Liver (tissue), 7 donors: ENCODE measurements at regions not wholly inside any gene's neighbourhood (a gene's known extent, or its start where the extent isn't known, plus 50 kb on each side); places are given as distances from the start of the nearest gene placed in this dataset.
"Not testable (repeated sequence)": the region's sequence is repeated elsewhere in the genome, so short reads cannot be mapped to it uniquely, and the experiment has no call there.

ENCODE experiments used
- DNase-seq: peaks from one replicate; pipeline ENCODE4 v3.0.0-alpha.2; 2017; ENCODE audit warnings: low spot score
- H3K27ac ChIP-seq, 2 donors: one replicate each; pipeline ENCODE4 v1.7.0; 2013; ENCODE audit warnings: inconsistent platforms in 2 of 2, low read length in 2 of 2, control low read depth in 1 of 2, low read depth in 1 of 2, mild to moderate bottlenecking in 1 of 2
- H3K27me3 ChIP-seq, 4 donors: one replicate each; pipeline versions ENCODE4 v1.6.1 to v1.7.0; 2013; ENCODE audit warnings: low read length in 3 of 4, inconsistent platforms in 1 of 4, mild to moderate bottlenecking in 1 of 4, moderate library complexity in 1 of 4; ENCODE audit not compliant: control insufficient read depth in 4 of 4, insufficient read depth in 4 of 4
- H3K36me3 ChIP-seq, 4 donors: one replicate each; pipeline versions ENCODE4 v1.6.1 to v1.7.0; 2013; ENCODE audit warnings: low read length in 3 of 4, mild to moderate bottlenecking in 3 of 4, low read depth in 1 of 4, moderate library complexity in 1 of 4; ENCODE audit not compliant: control insufficient read depth in 4 of 4, insufficient read depth in 3 of 4
- H3K4me1 ChIP-seq, 4 donors: one replicate each; pipeline versions ENCODE4 v1.6.1 to v1.7.0; 2013; ENCODE audit warnings: low read length in 3 of 4, mild to moderate bottlenecking in 3 of 4, moderate library complexity in 1 of 4; ENCODE audit not compliant: control insufficient read depth in 4 of 4, insufficient read depth in 4 of 4
- H3K4me3 ChIP-seq, 3 donors: one replicate each; pipeline versions ENCODE4 v1.6.1 to v1.7.0; 2013; ENCODE audit warnings: low read length in 3 of 3, control low read depth in 1 of 3, low read depth in 1 of 3, mild to moderate bottlenecking in 1 of 3
- H3K9ac ChIP-seq, 2 donors: one replicate each; pipeline ENCODE4 v1.7.0; 2013; ENCODE audit warnings: low read length in 2 of 2, mild to moderate bottlenecking in 2 of 2, moderate library complexity in 2 of 2, control low read depth in 1 of 2, low read depth in 1 of 2
- H3K9me3 ChIP-seq, 4 donors: one replicate each; pipeline versions ENCODE4 v1.6.1 to v1.7.0; 2013; ENCODE audit warnings: low read length in 3 of 4; ENCODE audit not compliant: control insufficient read depth in 4 of 4
- FOXA1 ChIP-seq: IDR thresholded peaks from 2 replicates; pipeline ENCODE4 v1.6.1; 2016; ENCODE audit warnings: antibody characterized with exemption
- GABPA ChIP-seq, 2 donors: IDR thresholded peaks in 1 of 2; conservative IDR thresholded peaks in 1 of 2; 2 replicates each; pipeline ENCODE4 v1.6.1; 2016; ENCODE audit warnings: antibody characterized with exemption in 2 of 2, mild to moderate bottlenecking in 1 of 2, moderate library complexity in 1 of 2
- NR2F2 ChIP-seq: IDR thresholded peaks from 2 replicates; pipeline ENCODE4 v1.6.1; 2016; ENCODE audit warnings: antibody characterized with exemption
- RAD21 ChIP-seq, 2 donors: IDR thresholded peaks; 2 replicates each; pipeline ENCODE4 v1.6.1; 2016; ENCODE audit warnings: antibody characterized with exemption in 2 of 2, mild to moderate bottlenecking in 2 of 2
- REST ChIP-seq: IDR thresholded peaks from 2 replicates; pipeline ENCODE4 v1.6.1; 2016; ENCODE audit warnings: antibody characterized with exemption, mild to moderate bottlenecking
- SP1 ChIP-seq: IDR thresholded peaks from 2 replicates; pipeline ENCODE4 v1.6.1; 2018; ENCODE audit warnings: antibody characterized with exemption, mild to moderate bottlenecking
- WGBS: extraction: QIAGEN DNeasy Blood & Tissue Kit; methylation state at CpG from one replicate; pipeline ENCODE4 v1.1.7; 2013; 5-methylcytosine and 5-hydroxymethylcytosine counted together
- TF ChIP-seq, protein P1 (sequence below): IDR thresholded peaks from 2 replicates; pipeline ENCODE4 v1.6.1; 2016; ENCODE audit warnings: antibody characterized with exemption
- donor health status: healthy.
- donor health status: healthy.
- donor health status: healthy.
- donor health status: healthy.

DNA sequence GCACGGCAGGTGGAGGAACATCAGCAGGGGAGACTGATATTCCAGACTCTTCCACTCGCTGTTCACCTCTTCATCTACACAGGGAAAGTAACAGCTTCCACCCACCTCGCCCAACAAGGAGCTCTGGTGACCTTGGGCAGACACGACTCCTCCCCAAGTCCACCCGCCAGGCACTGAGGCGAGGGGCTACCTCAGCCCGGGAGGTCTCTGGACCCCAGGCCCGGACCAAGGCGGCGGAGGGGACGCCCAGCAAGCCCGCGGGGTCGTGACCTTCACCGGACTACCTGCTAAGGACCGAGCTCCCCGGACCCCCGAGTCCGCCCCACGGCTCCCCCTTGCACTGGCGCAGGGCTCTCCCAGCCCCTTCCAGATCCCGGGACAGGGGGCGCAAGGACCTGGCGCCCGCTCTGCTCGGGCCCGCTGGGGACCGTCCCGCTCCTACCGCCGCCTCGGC is 70.2 kb upstream of the LPCAT1 start:
- no peak overlapping the region for H3K9ac ChIP-seq
- H3K27ac ChIP-seq: no peak overlapping the region
- H3K4me3 ChIP-seq: peak overlapping the region in 2 of 3 donors; percentile 41 to 54
- 22% methylated on average over 32 of the region's 32 CpGs for WGBS
- H3K36me3 ChIP-seq: peaks cover 0 to 3% (median 0%) of the 10 kb centered on the region in 4 donors
- peak; percentile 34 for DNase-seq
- H3K9me3 ChIP-seq: no peaks in the 10 kb centered on the region
- H3K4me1 ChIP-seq: peaks cover 0 to 6% (median 2%) of the 10 kb centered on the region in 4 donors
- TF ChIP-seq GABPA (IDR thresholded peaks at IDR 0.05 in 1 of 2, conservative IDR thresholded peaks at IDR 0.05 in 1 of 2): no peak
- TF ChIP-seq, protein P1, sequence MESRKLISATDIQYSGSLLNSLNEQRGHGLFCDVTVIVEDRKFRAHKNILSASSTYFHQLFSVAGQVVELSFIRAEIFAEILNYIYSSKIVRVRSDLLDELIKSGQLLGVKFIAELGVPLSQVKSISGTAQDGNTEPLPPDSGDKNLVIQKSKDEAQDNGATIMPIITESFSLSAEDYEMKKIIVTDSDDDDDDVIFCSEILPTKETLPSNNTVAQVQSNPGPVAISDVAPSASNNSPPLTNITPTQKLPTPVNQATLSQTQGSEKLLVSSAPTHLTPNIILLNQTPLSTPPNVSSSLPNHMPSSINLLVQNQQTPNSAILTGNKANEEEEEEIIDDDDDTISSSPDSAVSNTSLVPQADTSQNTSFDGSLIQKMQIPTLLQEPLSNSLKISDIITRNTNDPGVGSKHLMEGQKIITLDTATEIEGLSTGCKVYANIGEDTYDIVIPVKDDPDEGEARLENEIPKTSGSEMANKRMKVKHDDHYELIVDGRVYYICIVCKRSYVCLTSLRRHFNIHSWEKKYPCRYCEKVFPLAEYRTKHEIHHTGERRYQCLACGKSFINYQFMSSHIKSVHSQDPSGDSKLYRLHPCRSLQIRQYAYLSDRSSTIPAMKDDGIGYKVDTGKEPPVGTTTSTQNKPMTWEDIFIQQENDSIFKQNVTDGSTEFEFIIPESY: no peak
- no peak for TF ChIP-seq SP1
- TF ChIP-seq NR2F2: no peak
- TF ChIP-seq FOXA1: no peak
- TF ChIP-seq RAD21 (IDR thresholded peaks at IDR 0.05): no peak
- TF ChIP-seq REST: no peak
- no peaks in the 10 kb centered on the region for H3K27me3 ChIP-seq

DNA sequence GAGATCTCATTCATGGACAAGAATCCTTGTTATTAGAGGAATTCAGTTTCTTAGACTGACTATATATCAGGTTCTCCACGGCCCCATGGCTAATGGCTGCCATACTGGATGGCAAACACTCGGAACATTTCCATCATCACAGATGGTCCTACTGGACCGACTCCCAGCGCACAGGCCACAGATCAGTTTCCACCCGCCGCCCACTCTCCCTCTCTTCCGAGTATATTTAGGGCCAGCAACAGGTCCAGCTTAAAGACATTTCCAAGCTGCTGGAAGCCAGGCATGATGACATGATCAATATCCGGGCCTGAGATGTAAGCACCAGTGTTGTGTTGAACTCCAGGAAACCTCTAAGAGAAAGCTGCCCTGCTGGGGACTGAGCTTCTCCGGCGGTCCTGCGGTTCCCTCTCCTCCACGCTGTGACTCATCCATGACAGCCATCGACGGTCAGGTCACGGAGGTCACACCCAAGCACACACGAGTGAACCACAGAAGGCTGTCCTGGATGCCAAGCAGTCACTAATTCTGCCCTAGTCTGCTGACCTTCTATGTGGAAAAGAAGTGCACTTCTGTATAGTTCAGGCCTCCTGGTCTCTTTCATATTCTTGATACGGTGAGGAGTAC is 64.4 kb upstream of the LPCAT1 start:
- 96% methylated on average over 17 of the region's 17 CpGs for WGBS
- H3K9ac ChIP-seq, H3K9me3 ChIP-seq, H3K27me3 ChIP-seq, DNase-seq, H3K4me3 ChIP-seq, H3K27ac ChIP-seq, H3K4me1 ChIP-seq: not testable (repeated sequence)
- H3K36me3 ChIP-seq: peaks cover 0 to 11% (median 6%) of the 10 kb centered on the region in 4 donors

GRCh38 chr5:1583081-1583875 is 59.5 kb upstream of the LPCAT1 start:
- 78% methylated on average over 15 of the region's 15 CpGs for WGBS
- not testable (repeated sequence) for H3K27me3 ChIP-seq, H3K27ac ChIP-seq, H3K9ac ChIP-seq, H3K4me3 ChIP-seq, DNase-seq, H3K4me1 ChIP-seq, H3K9me3 ChIP-seq
- peaks cover 0 to 10% (median 4%) of the 10 kb centered on the region in 4 donors for H3K36me3 ChIP-seq

DNA sequence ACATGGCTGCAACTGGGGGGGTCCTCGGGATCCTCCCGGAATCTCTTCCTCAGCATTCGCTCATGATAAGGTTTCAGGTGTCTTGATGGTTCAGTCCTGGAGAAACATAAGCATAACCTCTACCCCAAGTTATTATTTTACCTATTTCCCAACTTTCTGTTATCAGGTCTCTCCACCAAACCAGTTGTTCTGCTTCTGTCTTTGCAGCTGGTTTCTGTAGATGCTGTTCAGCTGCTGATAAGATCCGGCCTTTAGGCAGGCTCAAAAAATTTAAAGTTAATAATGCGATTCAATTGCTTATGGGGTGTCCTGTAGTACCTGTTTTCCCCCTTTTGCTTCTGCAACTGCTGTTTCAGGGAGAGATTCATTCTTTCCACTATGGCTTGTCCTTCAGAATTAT is 55.6 kb upstream of the LPCAT1 start:
- H3K27ac ChIP-seq, H3K27me3 ChIP-seq, H3K4me1 ChIP-seq, DNase-seq, H3K36me3 ChIP-seq, H3K4me3 ChIP-seq, H3K9me3 ChIP-seq, H3K9ac ChIP-seq: not testable (repeated sequence)
- 99% methylated on average over 5 of the region's 5 CpGs for WGBS

- 91% methylated on average over 7 of the region's 7 CpGs for WGBS
- H3K27ac ChIP-seq, H3K4me3 ChIP-seq, H3K9me3 ChIP-seq, DNase-seq, H3K4me1 ChIP-seq, H3K36me3 ChIP-seq, H3K9ac ChIP-seq, H3K27me3 ChIP-seq: not testable (repeated sequence)
Measured at GRCh38 chr5:1576851-1577250, 53.1 kb upstream of the LPCAT1 start.
